GM18861 (cell line): ENCODE measurements at regions not wholly inside any gene's neighbourhood (a gene's known extent, or its start where the extent isn't known, plus 50 kb on each side); places are given as distances from the start of the nearest gene placed in this dataset.
"Not testable (repeated sequence)": the region's sequence is repeated elsewhere in the genome, so short reads cannot be mapped to it uniquely, and the experiment has no call there.

Experiments used
- ATAC-seq: cut with Tn5 transposase; IDR thresholded peaks from one replicate; pipeline ENCODE4 v1.9.1; 2021; ENCODE audit not compliant: unreplicated experiment

- ATAC-seq: no peak
Measured at GRCh38 chr2:138066139-138066806, 102.0 kb downstream of the HNMT start.

- no peak for ATAC-seq
Measured at GRCh38 chr2:138066841-138067240, 102.6 kb downstream of the HNMT start.

GRCh38 chr2:138068669-138069068, 104.4 kb downstream of the HNMT start:
- not testable (repeated sequence) for ATAC-seq

- not testable (repeated sequence) for ATAC-seq
Measured at GRCh38 chr2:138071042-138071719, 106.9 kb downstream of the HNMT start.

- ATAC-seq: no peak
Measured at GRCh38 chr2:138071720-138072719, 107.7 kb downstream of the HNMT start.

- ATAC-seq: no peak
Measured at GRCh38 chr2:138078153-138078552, 113.9 kb downstream of the HNMT start.

- no peak for ATAC-seq
Measured at GRCh38 chr2:138079976-138080375, 115.7 kb downstream of the HNMT start.

- ATAC-seq: no peak
Measured at GRCh38 chr2:138081225-138082073, 117.2 kb downstream of the HNMT start.

- no peak for ATAC-seq
Measured at GRCh38 chr2:138084206-138084605, 119.9 kb downstream of the HNMT start.

- ATAC-seq: not testable (repeated sequence)
Measured at GRCh38 chr2:138085441-138085840, 121.2 kb downstream of the HNMT start.

GRCh38 chr2:138086576-138086975, 122.3 kb downstream of the HNMT start:
- no peak for ATAC-seq

- no peak for ATAC-seq
Measured at GRCh38 chr2:138087751-138088593, 123.7 kb downstream of the HNMT start.

GRCh38 chr2:138090330-138090729, 126.1 kb downstream of the HNMT start:
- ATAC-seq: peak; percentile 85

- ATAC-seq: no peak
Measured at GRCh38 chr2:138093455-138093854, 129.2 kb downstream of the HNMT start.

GRCh38 chr2:138094031-138094430, 129.8 kb downstream of the HNMT start:
- ATAC-seq: no peak

GRCh38 chr2:138095336-138095735, 131.1 kb downstream of the HNMT start:
- ATAC-seq: no peak

GRCh38 chr2:138099288-138099687, 135.0 kb downstream of the HNMT start:
- ATAC-seq: not testable (repeated sequence)

- ATAC-seq: no peak
Measured at GRCh38 chr2:138101718-138102117, 137.4 kb downstream of the HNMT start.

- ATAC-seq: no peak
Measured at GRCh38 chr2:138102664-138103063, 138.4 kb downstream of the HNMT start.

- ATAC-seq: no peak
Measured at GRCh38 chr2:138103156-138103555, 138.9 kb downstream of the HNMT start.
